Karpas-422 (cell line): ENCODE measurements at regions not wholly inside any gene's neighbourhood (a gene's known extent, or its start where the extent isn't known, plus 50 kb on each side); places are given as distances from the start of the nearest gene placed in this dataset.
A peak's percentile ranks its signal among the peaks of the same experiment; 100 is the strongest.
"Not testable (repeated sequence)": the region's sequence is repeated elsewhere in the genome, so short reads cannot be mapped to it uniquely, and the experiment has no call there.

Source experiments
- DNase-seq: peaks from one replicate; pipeline ENCODE4 v3.0.0-alpha.2; 2015
- H2AFZ ChIP-seq: fragments of 200-600 bp; sonication (generic); 2 replicates; pipeline ENCODE4 v1.6.1; 2014; ENCODE audit warnings: antibody characterized with exemption, low read length, mixed read lengths
- H3K27ac ChIP-seq: fragments of 200-600 bp; sonication (generic); 2 replicates; pipeline ENCODE4 v1.5.1; 2014; ENCODE audit warnings: mild to moderate bottlenecking, low read length, moderate library complexity
- H3K27me3 ChIP-seq: fragments of 200-600 bp; sonication (generic); 2 replicates; pipeline ENCODE4 v1.6.1; 2014; ENCODE audit warnings: low read length, mixed read lengths
- H3K36me3 ChIP-seq: fragments of 200-600 bp; sonication (generic); 2 replicates; pipeline ENCODE4 v1.6.1; 2014; ENCODE audit warnings: low read length, mixed read lengths; ENCODE audit not compliant: insufficient read depth
- H3K4me1 ChIP-seq: fragments of 200-600 bp; sonication (generic); 2 replicates; pipeline ENCODE4 v1.6.1; 2014; ENCODE audit warnings: mild to moderate bottlenecking, low read length, mixed read lengths
- H3K4me2 ChIP-seq: fragments of 200-600 bp; sonication (generic); 2 replicates; pipeline ENCODE4 v1.6.1; 2014; ENCODE audit warnings: low read length, low read depth, mild to moderate bottlenecking; ENCODE audit not compliant: poor library complexity, severe bottlenecking
- H3K4me3 ChIP-seq: fragments of 200-600 bp; sonication (generic); 2 replicates; pipeline ENCODE4 v1.5.1; 2014; ENCODE audit warnings: mild to moderate bottlenecking, antibody characterized with exemption, low read length, mixed read lengths
- H3K79me2 ChIP-seq: fragments of 200-600 bp; sonication (generic); 2 replicates; pipeline ENCODE4 v1.6.1; 2014; ENCODE audit warnings: mild to moderate bottlenecking, low read length, mixed read lengths
- H3K9ac ChIP-seq: fragments of 200-600 bp; sonication (generic); 2 replicates; pipeline ENCODE4 v1.6.0; 2014; ENCODE audit warnings: low read length
- H3K9me2 ChIP-seq: fragments of 200-600 bp; sonication (generic), shearing (Covaris generic); replicated peaks from 2 replicates; pipeline ENCODE4 v1.6.0; 2014; ENCODE audit warnings: mild to moderate bottlenecking, low read length, moderate library complexity; ENCODE audit not compliant: insufficient read depth
- H3K9me3 ChIP-seq: fragments of 300-700, 200-600 bp; sonication (generic); 2 replicates; pipeline ENCODE4 v1.6.1; 2014; ENCODE audit warnings: low read length, mixed read lengths
- H4K20me1 ChIP-seq: fragments of 200-600 bp; sonication (generic); 2 replicates; pipeline ENCODE4 v1.6.1; 2014; ENCODE audit warnings: mild to moderate bottlenecking, antibody characterized with exemption, low read length, low read depth; ENCODE audit not compliant: insufficient read depth

GRCh38 chr11:103807806-103808205, 228.6 kb upstream of the DDI1 start:
- H3K9me3 ChIP-seq: no peaks in the 10 kb centered on the region
- no peak overlapping the region for H2AFZ ChIP-seq
- H3K27me3 ChIP-seq: no peaks in the 10 kb centered on the region
- no peaks in the 10 kb centered on the region for H3K9me2 ChIP-seq
- H3K4me2 ChIP-seq: no peak overlapping the region
- H4K20me1 ChIP-seq: no peaks in the 10 kb centered on the region
- no peaks in the 10 kb centered on the region for H3K4me1 ChIP-seq
- H3K4me3 ChIP-seq: no peak overlapping the region
- no peak overlapping the region for H3K9ac ChIP-seq
- no peak overlapping the region for H3K27ac ChIP-seq
- no peaks in the 10 kb centered on the region for H3K79me2 ChIP-seq
- no peak for DNase-seq
- H3K36me3 ChIP-seq: no peaks in the 10 kb centered on the region

DNA sequence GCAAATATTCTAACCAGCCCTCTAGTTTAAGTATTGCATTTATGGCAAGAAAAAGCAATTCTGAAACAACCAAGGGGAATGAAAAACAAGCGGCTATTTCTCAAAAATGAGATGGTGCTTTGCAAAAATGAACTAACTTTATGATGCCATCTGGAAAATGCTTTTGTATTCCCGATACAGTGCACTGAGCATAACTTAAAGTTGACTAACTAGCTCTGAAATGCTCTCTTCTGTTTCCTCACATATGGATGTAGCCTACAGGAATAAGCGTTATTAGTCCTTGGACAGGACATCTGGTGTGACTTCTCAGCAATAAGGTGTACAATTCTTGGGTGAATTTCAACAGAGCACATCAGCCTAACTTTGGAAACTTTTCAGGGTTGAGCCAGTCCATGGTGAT, 228.2 kb upstream of the DDI1 start:
- Histone ChIP-seq H2AFZ (no peak overlapping the region), H3K4me1 (peaks cover 1% of the 10 kb centered on the region; the same call in 1 of the 2 replicates), H3K27me3 (no peaks in the 10 kb centered on the region), H3K79me2 (no peaks in the 10 kb centered on the region), H4K20me1 (no peaks in the 10 kb centered on the region), H3K4me2 (no peak overlapping the region), H3K9me2 (no peaks in the 10 kb centered on the region), H3K27ac (no peak overlapping the region), H3K4me3 (no peak overlapping the region), H3K9me3 (no peaks in the 10 kb centered on the region), H3K9ac (no peak overlapping the region), H3K36me3 (no peaks in the 10 kb centered on the region)
- DNase-seq: no peak

DNA sequence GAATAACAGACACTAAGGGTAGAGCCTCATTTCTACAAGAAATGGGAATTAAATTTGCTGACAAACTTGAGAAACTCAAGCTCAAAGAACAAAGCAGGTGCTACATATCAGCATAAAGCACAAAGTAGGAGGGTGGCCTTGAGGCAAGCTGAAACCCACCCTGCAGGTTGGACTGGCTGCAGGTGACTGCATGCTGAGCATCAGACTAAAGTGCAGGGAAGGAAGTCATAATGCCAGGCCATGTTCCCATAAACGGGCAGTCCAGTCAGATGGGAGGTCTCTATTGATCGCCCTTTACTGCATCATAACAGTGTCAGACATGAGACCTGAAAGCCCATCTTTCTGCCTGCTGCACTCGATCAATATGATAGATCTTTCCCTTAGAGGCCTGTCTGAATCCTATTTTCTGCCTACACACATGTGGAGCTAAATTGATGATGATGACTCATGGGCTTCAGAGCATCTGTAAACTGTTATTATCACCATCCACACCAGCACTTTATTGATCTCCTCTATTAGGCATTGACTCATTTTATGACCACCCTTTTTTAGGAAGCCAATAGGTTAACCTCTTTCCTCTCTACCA, 224.5 kb upstream of the DDI1 start:
- Histone ChIP-seq H3K4me1 (peaks cover 8% of the 10 kb centered on the region; the same call in 1 of the 2 replicates), H4K20me1 (no peaks in the 10 kb centered on the region), H3K4me3 (no peak overlapping the region), H3K9me3 (no peaks in the 10 kb centered on the region), H3K27me3 (no peaks in the 10 kb centered on the region), H3K27ac (no peak overlapping the region), H3K79me2 (no peaks in the 10 kb centered on the region), H3K4me2 (no peak overlapping the region), H2AFZ (no peak overlapping the region), H3K36me3 (no peaks in the 10 kb centered on the region), H3K9me2 (no peaks in the 10 kb centered on the region), H3K9ac (no peak overlapping the region)
- no peak for DNase-seq

DNA sequence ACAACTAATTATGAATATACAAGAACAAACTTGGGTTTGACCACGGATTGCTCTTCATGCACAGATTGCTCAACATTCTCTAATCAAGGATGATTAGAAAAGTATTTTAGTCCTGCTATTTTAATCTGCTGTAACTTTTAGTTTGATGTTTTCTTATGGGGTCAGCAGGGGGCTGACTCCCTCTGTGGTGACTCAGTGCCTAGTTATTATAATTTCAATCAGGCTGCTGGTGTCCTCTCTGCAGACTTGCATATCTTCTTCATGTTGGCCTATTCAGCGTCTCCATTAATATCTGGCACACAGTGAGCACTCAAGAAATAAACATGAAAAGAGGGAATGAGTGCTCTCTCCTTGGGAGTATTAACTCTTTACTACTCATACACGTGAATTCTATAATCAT, 223.8 kb upstream of the DDI1 start:
- Histone ChIP-seq H3K36me3 (no peaks in the 10 kb centered on the region), H3K4me2 (no peak overlapping the region)

DNA sequence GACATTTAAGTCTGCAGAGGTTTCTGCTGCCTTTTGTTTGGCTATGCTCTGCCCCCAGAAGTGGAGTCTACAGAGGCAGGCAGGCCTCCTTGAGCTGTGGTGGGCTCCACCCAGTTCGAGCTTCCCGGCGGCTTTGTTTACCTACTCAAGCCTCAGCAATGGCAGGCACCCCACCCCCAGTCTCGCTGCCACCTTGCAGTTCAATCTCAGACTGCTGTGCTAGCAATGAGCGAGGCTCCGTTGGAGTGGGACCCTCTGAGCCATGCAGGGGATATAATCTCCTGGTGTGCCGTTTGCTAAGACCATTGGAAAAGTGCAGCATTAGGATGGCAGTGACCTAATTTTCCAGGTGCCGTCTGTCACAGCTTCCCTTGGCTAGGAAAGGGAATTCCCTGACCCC, 216.1 kb upstream of the DDI1 start:
- DNase-seq, H4K20me1 ChIP-seq, H3K4me1 ChIP-seq, H3K9ac ChIP-seq, H3K4me3 ChIP-seq, H3K27me3 ChIP-seq, H2AFZ ChIP-seq, H3K36me3 ChIP-seq, H3K27ac ChIP-seq, H3K9me3 ChIP-seq, H3K9me2 ChIP-seq, H3K79me2 ChIP-seq, H3K4me2 ChIP-seq: not testable (repeated sequence)

More for the DNA sequence above, 223.8 kb upstream of the DDI1 start:
- Histone ChIP-seq H3K4me3 (no peak overlapping the region), H3K9me2 (no peaks in the 10 kb centered on the region), H3K4me1 (peaks cover 8% of the 10 kb centered on the region; the same call in 1 of the 2 replicates), H3K9ac (no peak overlapping the region), H3K79me2 (no peaks in the 10 kb centered on the region), H3K9me3 (no peaks in the 10 kb centered on the region), H2AFZ (no peak overlapping the region), H3K27me3 (no peaks in the 10 kb centered on the region), H3K27ac (no peak overlapping the region), H4K20me1 (no peaks in the 10 kb centered on the region)
- DNase-seq: peak; percentile 51

- Histone ChIP-seq H3K79me2 (no peaks in the 10 kb centered on the region), H3K4me2 (no peak overlapping the region), H3K27ac (no peak overlapping the region), H3K4me3 (no peak overlapping the region), H3K4me1 (no peaks in the 10 kb centered on the region), H3K27me3 (no peaks in the 10 kb centered on the region), H4K20me1 (no peaks in the 10 kb centered on the region), H3K9me3 (peaks cover 5% of the 10 kb centered on the region), H2AFZ (no peak overlapping the region), H3K9me2 (no peaks in the 10 kb centered on the region), H3K36me3 (peaks cover 4% of the 10 kb centered on the region; the same call in 1 of the 2 replicates), H3K9ac (no peak overlapping the region)
- no peak for DNase-seq
Measured at GRCh38 chr11:103824116-103824515, 212.3 kb upstream of the DDI1 start.

GRCh38 chr11:103825469-103825868, 211.0 kb upstream of the DDI1 start:
- H3K9me2 ChIP-seq: no peaks in the 10 kb centered on the region
- no peak for DNase-seq
- H3K27me3 ChIP-seq: no peaks in the 10 kb centered on the region
- no peak overlapping the region for H3K4me2 ChIP-seq
- H3K4me3 ChIP-seq: no peak overlapping the region
- no peaks in the 10 kb centered on the region for H4K20me1 ChIP-seq
- H3K9me3 ChIP-seq: peaks cover 5% of the 10 kb centered on the region
- no peaks in the 10 kb centered on the region for H3K4me1 ChIP-seq
- no peak overlapping the region for H2AFZ ChIP-seq
- no peak overlapping the region for H3K9ac ChIP-seq
- H3K36me3 ChIP-seq: peaks cover 4% of the 10 kb centered on the region; the same call in 1 of the 2 replicates
- no peaks in the 10 kb centered on the region for H3K79me2 ChIP-seq
- no peak overlapping the region for H3K27ac ChIP-seq

GRCh38 chr11:103826856-103827255, 209.6 kb upstream of the DDI1 start:
- H3K9me3 ChIP-seq: peaks cover 5% of the 10 kb centered on the region
- no peak overlapping the region for H3K9ac ChIP-seq
- no peaks in the 10 kb centered on the region for H3K9me2 ChIP-seq
- no peak overlapping the region for H2AFZ ChIP-seq
- no peaks in the 10 kb centered on the region for H3K27me3 ChIP-seq
- no peaks in the 10 kb centered on the region for H3K4me1 ChIP-seq
- peaks cover 4% of the 10 kb centered on the region; the same call in 1 of the 2 replicates for H3K36me3 ChIP-seq
- H3K79me2 ChIP-seq: no peaks in the 10 kb centered on the region
- no peak overlapping the region for H3K4me2 ChIP-seq
- H3K27ac ChIP-seq: no peak overlapping the region
- no peaks in the 10 kb centered on the region for H4K20me1 ChIP-seq
- no peak overlapping the region for H3K4me3 ChIP-seq
- DNase-seq: no peak
